SK-N-SH (cell line): ENCODE measurements at regions not wholly inside any gene's neighbourhood (a gene's known extent, or its start where the extent isn't known, plus 50 kb on each side); places are given as distances from the start of the nearest gene placed in this dataset.

ENCODE experiments used
- CTCF ChIA-PET: fragments of 300-600, 350-600 bp; formaldehyde crosslinking; extraction: SDS; loops from one replicate; lab custom pipeline; 2021; lab: Yijun Ruan, JAX
- POLR2A ChIA-PET: fragments of 350-600 bp; sonication (Branson Sonifier 250); formaldehyde crosslinking; extraction: SDS; loops from one replicate; lab custom pipeline; 2020; ENCODE audit warnings: antibody characterized with exemption, inconsistent platforms; lab: Yijun Ruan, JAX
- DNase-seq: peaks from one replicate; pipeline ENCODE4 v3.0.0; 2012
- H2AFZ ChIP-seq: fragments of 200-600 bp; sonication (generic); 2 replicates; pipeline ENCODE4 v1.8.1; 2016; ENCODE audit warnings: antibody characterized with exemption, mild to moderate bottlenecking, low read depth
- H3F3A ChIP-seq: fragments of 200-600 bp; sonication (generic); replicated peaks from 2 replicates; pipeline ENCODE3; 2016; ENCODE audit warnings: antibody characterized with exemption, mild to moderate bottlenecking; ENCODE audit not compliant: insufficient read depth
- H3K27ac ChIP-seq, 2 experiments: fragments of 200-500 bp in 1 of 2; fragments of 200-600 bp in 1 of 2; sonication (Bioruptor generic) in 1 of 2; sonication (generic), shearing (Covaris generic) in 1 of 2; 2 replicates each; pipeline versions ENCODE4 v1.5.1 to v1.6.1; 2014 to 2016; ENCODE audit warnings: low read depth in 2 of 2, inconsistent platforms in 1 of 2, low read length in 1 of 2, mild to moderate bottlenecking in 1 of 2, mixed read lengths in 1 of 2
- H3K27me3 ChIP-seq: fragments of 200-600 bp; sonication (generic), shearing (Covaris generic); 2 replicates; pipeline ENCODE4 v1.6.1; 2016; ENCODE audit warnings: mixed run types; ENCODE audit not compliant: insufficient read depth
- H3K36me3 ChIP-seq, 2 experiments: fragments of 200-500 bp in 1 of 2; fragments of 200-600 bp in 1 of 2; sonication (Bioruptor generic) in 1 of 2; sonication (generic) in 1 of 2; replicated peaks in 1 of 2; 2 replicates each; pipeline versions ENCODE3 to v1.5.1; 2014 to 2016; ENCODE audit warnings: low read length in 1 of 2, mild to moderate bottlenecking in 1 of 2; ENCODE audit not compliant: insufficient read depth in 2 of 2, control insufficient read depth in 1 of 2
- H3K4me1 ChIP-seq, 2 experiments: fragments of 200-500 bp in 1 of 2; fragments of 200-600 bp in 1 of 2; sonication (Bioruptor generic) in 1 of 2; sonication (generic), shearing (Covaris generic) in 1 of 2; 2 replicates each; pipeline versions ENCODE4 v1.5.1 to v1.6.1; 2014 to 2016; ENCODE audit warnings: low read depth in 1 of 2, low read length in 1 of 2, mixed run types in 1 of 2; ENCODE audit not compliant: insufficient read depth in 2 of 2, control insufficient read depth in 1 of 2
- H3K4me2 ChIP-seq: fragments of 200-600 bp; sonication (generic), shearing (Covaris generic); 2 replicates; pipeline ENCODE4 v1.6.1; 2017; ENCODE audit warnings: mixed run types
- H3K4me3 ChIP-seq, 2 experiments: fragments of 200-500 bp in 1 of 2; fragments of 200-600 bp in 1 of 2; sonication (Bioruptor generic) in 1 of 2; sonication (generic), shearing (Covaris generic) in 1 of 2; 2 replicates each; pipeline versions ENCODE4 v1.5.1 to v1.8.1; 2014 to 2016; ENCODE audit warnings: low read depth in 2 of 2, inconsistent platforms in 1 of 2, low read length in 1 of 2, mild to moderate bottlenecking in 1 of 2, mixed read lengths in 1 of 2, moderate library complexity in 1 of 2
- H3K79me2 ChIP-seq: fragments of 200-600 bp; sonication (generic); 2 replicates; pipeline ENCODE4 v1.8.1; 2017; ENCODE audit warnings: mild to moderate bottlenecking; ENCODE audit not compliant: insufficient read depth
- H3K9ac ChIP-seq: fragments of 200-600 bp; sonication (generic); 2 replicates; pipeline ENCODE4 v1.6.1; 2017; ENCODE audit warnings: mixed run types
- H3K9me2 ChIP-seq: fragments of 200-600 bp; sonication (generic); 2 replicates; pipeline ENCODE4 v1.6.1; 2017; ENCODE audit warnings: mixed run types
- H3K9me3 ChIP-seq: fragments of 200-600 bp; sonication (generic); 2 replicates; pipeline ENCODE4 v1.6.1; 2017; ENCODE audit warnings: mixed run types, mild to moderate bottlenecking, moderate library complexity
- H4K20me1 ChIP-seq: fragments of 200-600 bp; sonication (generic); 2 replicates; pipeline ENCODE4 v1.6.1; 2017; ENCODE audit warnings: mild to moderate bottlenecking, mixed run types; ENCODE audit not compliant: insufficient read depth
- CHD2 ChIP-seq: fragments of 150-350 bp; IDR thresholded peaks from 2 replicates; pipeline ENCODE4 v1.6.1; 2018; ENCODE audit warnings: low read length; ENCODE audit not compliant: partially characterized antibody
- ELF1 ChIP-seq: IDR thresholded peaks from 2 replicates; pipeline ENCODE4 v1.4.0; 2012
- EZH2phosphoT487 ChIP-seq: fragments of 200-600 bp; sonication (generic); IDR thresholded peaks from 2 replicates; pipeline ENCODE4 v1.6.1; 2017; ENCODE audit warnings: low read depth, mixed run types, mild to moderate bottlenecking, antibody characterized with exemption, moderate library complexity, borderline replicate concordance
- FOSL2 ChIP-seq: IDR thresholded peaks from 2 replicates; pipeline ENCODE4 v1.4.0; 2012; ENCODE audit warnings: low read depth, mild to moderate bottlenecking, moderate library complexity, borderline replicate concordance
- FOXJ3 ChIP-seq: sonication (generic); formaldehyde crosslinking; IDR thresholded peaks from 2 replicates; pipeline ENCODE4 v1.5.1; 2020; ENCODE audit warnings: mild to moderate bottlenecking, missing genetic modification reagents
- MEF2A ChIP-seq: IDR thresholded peaks from 2 replicates; pipeline ENCODE4 v1.4.0; 2012; ENCODE audit warnings: low read depth, borderline replicate concordance
- MXI1 ChIP-seq: IDR thresholded peaks from 2 replicates; pipeline ENCODE4 v1.6.1; 2012; ENCODE audit warnings: mild to moderate bottlenecking, low read depth, low read length, improper control_type of control experiment
- POLR2AphosphoS5 ChIP-seq: IDR thresholded peaks from 2 replicates; pipeline ENCODE4 v1.6.1; 2012; ENCODE audit warnings: low read depth, low read length
- RCOR1 ChIP-seq: fragments of 150-350 bp; IDR thresholded peaks from 2 replicates; pipeline ENCODE4 v1.6.1; 2017; ENCODE audit warnings: antibody characterized with exemption, low read length
- RFX5 ChIP-seq: IDR thresholded peaks from 2 replicates; pipeline ENCODE4 v1.6.1; 2012; ENCODE audit warnings: mild to moderate bottlenecking, improper control_type of control experiment, low read length
- RXRA ChIP-seq: IDR thresholded peaks from 2 replicates; pipeline ENCODE4 v1.4.0; 2012; ENCODE audit warnings: low read depth, mild to moderate bottlenecking, borderline replicate concordance
- SIN3A ChIP-seq: IDR thresholded peaks from 2 replicates; pipeline ENCODE4 v1.6.1; 2012; ENCODE audit warnings: low read depth, mild to moderate bottlenecking, low read length, moderate library complexity, borderline replicate concordance
- SMC3 ChIP-seq: IDR thresholded peaks from 2 replicates; pipeline ENCODE4 v1.6.1; 2012; ENCODE audit warnings: low read depth, low read length, improper control_type of control experiment
- TCF12 ChIP-seq: IDR thresholded peaks from 2 replicates; pipeline ENCODE4 v1.4.0; 2012
- TEAD4 ChIP-seq: IDR thresholded peaks from 2 replicates; pipeline ENCODE4 v1.4.0; 2012; ENCODE audit warnings: mild to moderate bottlenecking, borderline replicate concordance; ENCODE audit not compliant: insufficient read depth
- WGBS: methylation state at CpG from one replicate; pipeline ENCODE4 v1.1.6; 2017; ENCODE audit warnings: low lambda C conversion rate; 5-methylcytosine and 5-hydroxymethylcytosine counted together
- TF ChIP-seq, protein P1 (sequence below): fragments of 150-350 bp; IDR thresholded peaks from 2 replicates; pipeline ENCODE4 v1.6.1; 2016; ENCODE audit warnings: mild to moderate bottlenecking, low read depth, low read length
- TF ChIP-seq, protein P2 (sequence below): IDR thresholded peaks from 2 replicates; pipeline ENCODE4 v1.4.0; 2012; ENCODE audit warnings: low read depth, borderline replicate concordance

DNA sequence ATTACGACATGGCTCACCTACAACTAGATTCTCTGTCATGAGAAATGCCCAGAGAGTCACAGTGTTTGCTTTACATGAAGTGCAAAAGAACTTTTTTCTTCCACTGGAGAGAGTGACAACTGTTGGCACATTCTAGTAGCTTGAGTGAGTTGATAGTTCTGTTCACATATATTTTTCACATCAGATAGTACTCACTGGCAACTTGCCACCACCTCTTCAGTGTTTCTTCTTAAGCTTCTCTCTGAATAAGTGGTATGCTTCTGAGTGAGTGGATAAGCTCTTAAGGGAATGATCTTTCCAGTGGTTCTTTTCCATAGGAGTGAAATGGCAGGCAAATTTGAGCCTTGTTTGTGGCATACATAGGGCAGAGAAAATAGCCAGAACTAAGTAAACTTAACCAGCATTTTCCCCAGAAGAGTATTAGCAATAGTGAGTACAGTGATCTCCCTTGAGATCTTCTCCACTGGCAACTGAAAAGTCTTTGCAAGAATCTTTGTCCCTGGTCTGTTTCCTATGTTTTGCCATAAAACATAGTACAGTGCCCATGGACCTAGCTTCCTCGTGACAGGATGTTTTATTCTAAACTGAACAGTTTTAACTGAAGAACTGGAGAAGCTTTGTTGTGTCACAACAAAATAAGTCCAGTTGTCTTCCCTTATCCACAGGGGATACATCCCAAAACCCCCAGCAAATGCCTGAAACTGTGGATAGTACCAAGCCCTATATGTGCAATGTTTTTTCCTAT lies 125.4 kb upstream of the CDK13 start:
- WGBS = 54% methylated on average over 2 of the region's 2 CpGs

DNA sequence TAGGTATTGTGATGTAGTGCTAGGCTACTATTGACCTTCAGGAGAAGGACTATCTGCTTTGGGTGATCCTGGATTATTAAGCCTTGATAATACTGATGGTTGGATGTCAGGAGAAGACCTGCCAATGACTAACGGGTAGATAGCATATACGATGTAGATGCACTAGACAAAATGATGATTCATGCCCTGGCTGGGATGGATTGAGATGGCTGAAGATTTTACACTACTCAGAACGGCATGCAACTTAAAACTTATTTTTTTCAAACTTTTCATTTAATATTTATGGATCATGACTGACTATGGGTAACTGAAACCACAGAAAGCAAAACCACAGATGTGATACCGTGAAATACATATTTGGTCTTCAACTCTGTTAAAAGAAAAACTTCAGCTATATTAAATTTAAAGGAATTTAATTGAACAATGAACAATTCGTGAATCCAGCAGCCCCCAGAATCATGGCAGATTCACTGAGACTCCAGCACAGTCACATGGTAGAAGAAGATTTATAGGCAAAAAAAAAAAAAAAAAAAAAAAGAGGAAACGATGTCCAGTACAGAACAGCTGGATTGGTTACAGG lies 124.6 kb upstream of the CDK13 start:
- 18% methylated on average over 6 of the region's 6 CpGs for WGBS
- CTCF ChIA-PET = interaction anchor here (1.6 kb wide), 1 partner anchor 245 kb away, joined by 4 read pairs; no protein-coding TSS in a partner anchor

More for the DNA sequence above, 125.4 kb upstream of the CDK13 start:
- Histone ChIP-seq H3K4me3 (no peak overlapping the region), H3K4me2 (no peak overlapping the region), H3K79me2 (no peaks in the 10 kb centered on the region), H3F3A (no peaks in the 10 kb centered on the region), H3K9ac (no peak overlapping the region), H2AFZ (no peak overlapping the region), H3K9me2 (no peaks in the 10 kb centered on the region), H3K9me3 (no peaks in the 10 kb centered on the region), H3K4me1 (no peaks in the 10 kb centered on the region), H3K36me3 (no peaks in the 10 kb centered on the region), H3K27me3 (peaks cover 8% of the 10 kb centered on the region), H4K20me1 (no peaks in the 10 kb centered on the region), H3K27ac (no peak overlapping the region)
- ChIA-PET POLR2A (no interaction called here), CTCF (no interaction called here)
- DNase-seq = no peak
- no peak for TF ChIP-seq POLR2AphosphoS5

DNA sequence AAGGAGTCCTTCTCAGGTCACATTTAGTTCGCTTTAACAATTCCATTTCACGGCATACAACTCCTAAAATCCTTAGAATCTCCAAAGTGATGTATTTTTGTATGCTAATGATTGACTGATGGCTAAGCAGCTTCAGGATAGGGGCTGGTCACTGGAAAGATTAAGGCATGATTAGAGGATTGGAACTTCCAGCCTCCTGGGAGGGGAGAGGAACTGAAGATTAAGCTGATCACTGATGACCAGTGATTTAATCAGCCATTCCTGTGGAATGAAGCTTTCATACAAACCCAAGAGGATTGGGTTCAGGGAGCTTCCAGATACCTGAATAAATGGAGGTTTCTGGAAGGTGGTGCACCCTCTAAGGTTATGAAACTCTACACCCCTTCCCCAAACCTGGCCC lies 123.9 kb upstream of the CDK13 start:
- Histone ChIP-seq H3K9me2 (no peaks in the 10 kb centered on the region), H3K4me1 (no peaks in the 10 kb centered on the region), H3K4me2 (no peak overlapping the region), H3K79me2 (no peaks in the 10 kb centered on the region), H3K9ac (no peak overlapping the region), H3K9me3 (no peaks in the 10 kb centered on the region), H3F3A (no peaks in the 10 kb centered on the region), H4K20me1 (no peaks in the 10 kb centered on the region), H2AFZ (no peak overlapping the region), H3K4me3 (no peak overlapping the region), H3K27me3 (peaks cover 8% of the 10 kb centered on the region), H3K36me3 (no peaks in the 10 kb centered on the region), H3K27ac (no peak overlapping the region)
- POLR2A ChIA-PET = no interaction called here
- WGBS = 77% methylated on average over 2 of the region's 2 CpGs
- TF ChIP-seq, protein P1, sequence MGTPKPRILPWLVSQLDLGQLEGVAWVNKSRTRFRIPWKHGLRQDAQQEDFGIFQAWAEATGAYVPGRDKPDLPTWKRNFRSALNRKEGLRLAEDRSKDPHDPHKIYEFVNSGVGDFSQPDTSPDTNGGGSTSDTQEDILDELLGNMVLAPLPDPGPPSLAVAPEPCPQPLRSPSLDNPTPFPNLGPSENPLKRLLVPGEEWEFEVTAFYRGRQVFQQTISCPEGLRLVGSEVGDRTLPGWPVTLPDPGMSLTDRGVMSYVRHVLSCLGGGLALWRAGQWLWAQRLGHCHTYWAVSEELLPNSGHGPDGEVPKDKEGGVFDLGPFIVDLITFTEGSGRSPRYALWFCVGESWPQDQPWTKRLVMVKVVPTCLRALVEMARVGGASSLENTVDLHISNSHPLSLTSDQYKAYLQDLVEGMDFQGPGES = no peak
- no peak for TF ChIP-seq FOXJ3 (CRISPR knock-in tag)
- TF ChIP-seq POLR2AphosphoS5 = no peak
- no peak for TF ChIP-seq SIN3A
- no peak for TF ChIP-seq RCOR1
- TF ChIP-seq MXI1 = no peak
- DNase-seq = no peak
- CTCF ChIA-PET = interaction anchor here (0.9 to 1.6 kb wide), 2 partner anchors 11 to 246 kb away, joined by 3 to 4 read pairs; no protein-coding TSS in a partner anchor

More for the DNA sequence above, 124.6 kb upstream of the CDK13 start:
- Histone ChIP-seq H4K20me1 (no peaks in the 10 kb centered on the region), H3K9me2 (no peaks in the 10 kb centered on the region), H3K36me3 (no peaks in the 10 kb centered on the region), H3F3A (no peaks in the 10 kb centered on the region), H3K4me3 (no peak overlapping the region), H3K27ac (no peak overlapping the region), H3K79me2 (no peaks in the 10 kb centered on the region), H3K4me2 (no peak overlapping the region), H3K4me1 (no peaks in the 10 kb centered on the region), H2AFZ (no peak overlapping the region), H3K27me3 (peaks cover 8% of the 10 kb centered on the region), H3K9ac (no peak overlapping the region), H3K9me3 (no peaks in the 10 kb centered on the region)
- TF ChIP-seq MEF2A (no peak), TEAD4 (no peak), FOSL2 (no peak), ELF1 (no peak), RFX5 (no peak), EZH2phosphoT487 (no peak), TCF12 (no peak), RXRA (no peak), SMC3 (no peak), POLR2AphosphoS5 (no peak), CHD2 (no peak)
- TF ChIP-seq, protein P2, sequence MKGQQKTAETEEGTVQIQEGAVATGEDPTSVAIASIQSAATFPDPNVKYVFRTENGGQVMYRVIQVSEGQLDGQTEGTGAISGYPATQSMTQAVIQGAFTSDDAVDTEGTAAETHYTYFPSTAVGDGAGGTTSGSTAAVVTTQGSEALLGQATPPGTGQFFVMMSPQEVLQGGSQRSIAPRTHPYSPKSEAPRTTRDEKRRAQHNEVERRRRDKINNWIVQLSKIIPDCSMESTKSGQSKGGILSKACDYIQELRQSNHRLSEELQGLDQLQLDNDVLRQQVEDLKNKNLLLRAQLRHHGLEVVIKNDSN = no peak
- no peak for DNase-seq
- POLR2A ChIA-PET = interaction anchor here (0.7 kb wide), 1 partner anchor 162 kb away, joined by 6 read pairs; no protein-coding TSS in a partner anchor
